Stomach (tissue), 4 donors: ENCODE measurements at regions not wholly inside any gene's neighbourhood (a gene's known extent, or its start where the extent isn't known, plus 50 kb on each side); places are given as distances from the start of the nearest gene placed in this dataset.

Experiments used
- CTCF ChIP-seq, 7 experiments: fragments of 450-650 bp in 4 of 7; fragments of 200-600 bp in 3 of 7; sonication (generic) in 3 of 7; IDR thresholded peaks; one replicate each; pipeline ENCODE4 v1.5.1; 2016 to 2019; ENCODE audit warnings: antibody characterized with exemption in 7 of 7, control low read depth in 2 of 7, mild to moderate bottlenecking in 1 of 7
- POLR2A ChIP-seq, 4 donors: fragments of 450-650 bp; IDR thresholded peaks; one replicate each; pipeline ENCODE4 v1.6.1; 2016; ENCODE audit warnings: antibody characterized with exemption in 4 of 4, control low read depth in 2 of 4, mild to moderate bottlenecking in 1 of 4, moderate library complexity in 1 of 4

DNA sequence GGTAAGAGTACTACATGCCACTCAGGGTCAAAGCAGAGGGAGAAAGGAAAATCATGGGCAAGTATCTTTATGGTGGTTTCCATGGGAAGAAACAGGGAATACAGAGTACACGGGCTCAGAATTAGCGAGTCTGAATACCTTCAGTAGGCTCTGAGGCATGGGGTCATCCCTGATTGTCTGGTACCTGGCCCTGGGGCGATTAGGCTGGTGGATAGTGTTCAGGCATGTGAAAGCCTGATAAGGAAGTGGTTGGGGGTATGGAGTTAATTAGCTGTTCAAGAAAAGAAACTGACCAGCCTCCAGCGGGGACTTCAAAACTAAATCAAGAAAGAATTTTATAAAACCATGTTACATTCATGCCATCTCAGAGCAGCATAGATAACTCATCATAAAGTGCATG, 518.8 kb downstream of the RAB28 start:
- TF ChIP-seq CTCF (IDR thresholded peaks at IDR 0.05) (no peak), POLR2A (IDR thresholded peaks at IDR 0.05) (no peak)
